ENCODE measurements at regions not wholly inside any gene's neighbourhood (a gene's known extent, or its start where the extent isn't known, plus 50 kb on each side); places are given as distances from the start of the nearest gene placed in this dataset.

DNA sequence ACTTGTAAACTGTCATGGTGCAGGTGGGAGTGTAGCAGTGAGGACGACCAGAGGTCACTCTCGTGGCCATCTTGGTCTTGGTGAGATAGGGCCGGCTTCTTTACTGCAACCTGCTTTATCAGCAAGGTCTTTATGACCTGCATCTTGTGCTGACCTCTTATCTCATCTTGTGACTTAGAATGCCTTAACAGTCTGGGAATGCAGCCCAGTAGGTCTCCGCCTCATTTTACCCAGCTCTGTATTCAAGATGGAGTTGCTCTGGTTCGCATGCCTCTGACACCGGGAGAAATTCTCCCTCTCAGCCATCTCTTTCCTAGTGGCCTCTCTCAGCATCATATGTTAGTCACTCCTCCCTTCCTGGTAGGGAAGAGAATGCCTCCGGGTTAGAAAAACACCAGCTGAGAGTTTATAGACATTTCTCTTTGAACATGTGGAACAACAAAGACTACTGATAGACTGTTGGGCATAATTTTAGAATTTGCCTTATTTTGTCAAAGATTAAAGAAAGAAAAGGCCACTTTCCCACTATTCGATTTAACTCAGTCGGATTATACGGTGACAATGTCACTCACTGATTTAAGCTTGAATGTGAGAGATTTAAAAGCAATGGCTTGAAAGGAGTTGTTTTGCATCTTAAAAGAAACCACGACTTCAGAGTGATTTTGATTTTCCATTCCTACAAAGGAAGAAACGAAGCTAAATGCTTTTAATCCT, 67.9 kb upstream of the SNX9 start:
- DNase-seq: no peak
- intact Hi-C loops (cut with DNase I; ENCODE audit: low total_unique reads): loop anchor here (5.0 to 10.0 kb wide), 2 partner anchors 117 to 320 kb away; no protein-coding TSS in a partner anchor
- peaks cover 0 to 26% (median 17%) of the 10 kb centered on the region in 4 donors for H3K4me1 ChIP-seq
- H3K27me3 ChIP-seq: no peaks in the 10 kb centered on the region
- TF ChIP-seq, protein P1, sequence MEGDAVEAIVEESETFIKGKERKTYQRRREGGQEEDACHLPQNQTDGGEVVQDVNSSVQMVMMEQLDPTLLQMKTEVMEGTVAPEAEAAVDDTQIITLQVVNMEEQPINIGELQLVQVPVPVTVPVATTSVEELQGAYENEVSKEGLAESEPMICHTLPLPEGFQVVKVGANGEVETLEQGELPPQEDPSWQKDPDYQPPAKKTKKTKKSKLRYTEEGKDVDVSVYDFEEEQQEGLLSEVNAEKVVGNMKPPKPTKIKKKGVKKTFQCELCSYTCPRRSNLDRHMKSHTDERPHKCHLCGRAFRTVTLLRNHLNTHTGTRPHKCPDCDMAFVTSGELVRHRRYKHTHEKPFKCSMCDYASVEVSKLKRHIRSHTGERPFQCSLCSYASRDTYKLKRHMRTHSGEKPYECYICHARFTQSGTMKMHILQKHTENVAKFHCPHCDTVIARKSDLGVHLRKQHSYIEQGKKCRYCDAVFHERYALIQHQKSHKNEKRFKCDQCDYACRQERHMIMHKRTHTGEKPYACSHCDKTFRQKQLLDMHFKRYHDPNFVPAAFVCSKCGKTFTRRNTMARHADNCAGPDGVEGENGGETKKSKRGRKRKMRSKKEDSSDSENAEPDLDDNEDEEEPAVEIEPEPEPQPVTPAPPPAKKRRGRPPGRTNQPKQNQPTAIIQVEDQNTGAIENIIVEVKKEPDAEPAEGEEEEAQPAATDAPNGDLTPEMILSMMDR (IDR thresholded peaks at IDR 0.05): no peak
- H3K4me3 ChIP-seq: no peak overlapping the region
- H3K36me3 ChIP-seq: no peaks in the 10 kb centered on the region
- no peaks in the 10 kb centered on the region for H3K9me3 ChIP-seq
- peak overlapping the region; percentile 61 to 65 for H3K27ac ChIP-seq

DNA sequence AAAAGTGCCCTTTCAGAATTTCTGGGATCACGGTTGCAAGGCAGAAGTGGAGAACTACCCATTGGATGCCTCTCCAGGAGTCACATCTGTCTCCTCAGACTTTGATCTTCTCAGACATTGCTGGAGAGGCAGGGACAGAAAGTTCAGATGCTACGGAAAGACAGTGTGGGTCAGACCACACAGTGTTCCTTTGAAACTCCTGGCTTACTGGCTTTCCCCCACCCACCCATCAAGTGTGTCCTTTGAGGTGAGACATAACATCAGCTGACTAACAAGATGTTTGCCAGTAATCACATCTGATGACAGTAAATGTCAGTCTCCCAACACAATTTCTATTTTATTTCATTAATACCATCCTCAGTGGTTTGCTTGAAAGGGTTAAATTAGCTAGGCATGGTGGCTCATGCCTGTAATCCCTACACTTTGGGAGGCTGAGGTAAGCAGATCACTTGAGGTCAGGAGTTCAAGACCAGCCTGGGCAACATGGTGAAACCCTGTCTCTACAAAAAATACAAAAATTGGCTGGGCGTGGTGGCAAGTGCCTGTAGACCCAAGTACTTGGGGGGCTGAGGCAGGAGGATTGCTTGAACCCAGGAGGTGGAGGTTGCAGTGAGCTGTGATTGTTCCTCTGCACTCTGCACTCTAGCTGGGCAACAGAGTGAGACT, 67.2 kb upstream of the SNX9 start:
- Histone ChIP-seq H3K27me3 (no peaks in the 10 kb centered on the region), H3K27ac (peak overlapping the region; percentile 61 to 65), H3K36me3 (no peaks in the 10 kb centered on the region), H3K4me3 (no peak overlapping the region), H3K4me1 (peaks cover 4 to 33% (median 23%) of the 10 kb centered on the region in 4 donors), H3K9me3 (no peaks in the 10 kb centered on the region)
- TF ChIP-seq, protein P1 (IDR thresholded peaks at IDR 0.05): no peak
- no peak for DNase-seq
- intact Hi-C loops (cut with DNase I; ENCODE audit: low total_unique reads): loop anchor here (5.0 to 10.0 kb wide), 2 partner anchors 116 to 319 kb away; no protein-coding TSS in a partner anchor

DNA sequence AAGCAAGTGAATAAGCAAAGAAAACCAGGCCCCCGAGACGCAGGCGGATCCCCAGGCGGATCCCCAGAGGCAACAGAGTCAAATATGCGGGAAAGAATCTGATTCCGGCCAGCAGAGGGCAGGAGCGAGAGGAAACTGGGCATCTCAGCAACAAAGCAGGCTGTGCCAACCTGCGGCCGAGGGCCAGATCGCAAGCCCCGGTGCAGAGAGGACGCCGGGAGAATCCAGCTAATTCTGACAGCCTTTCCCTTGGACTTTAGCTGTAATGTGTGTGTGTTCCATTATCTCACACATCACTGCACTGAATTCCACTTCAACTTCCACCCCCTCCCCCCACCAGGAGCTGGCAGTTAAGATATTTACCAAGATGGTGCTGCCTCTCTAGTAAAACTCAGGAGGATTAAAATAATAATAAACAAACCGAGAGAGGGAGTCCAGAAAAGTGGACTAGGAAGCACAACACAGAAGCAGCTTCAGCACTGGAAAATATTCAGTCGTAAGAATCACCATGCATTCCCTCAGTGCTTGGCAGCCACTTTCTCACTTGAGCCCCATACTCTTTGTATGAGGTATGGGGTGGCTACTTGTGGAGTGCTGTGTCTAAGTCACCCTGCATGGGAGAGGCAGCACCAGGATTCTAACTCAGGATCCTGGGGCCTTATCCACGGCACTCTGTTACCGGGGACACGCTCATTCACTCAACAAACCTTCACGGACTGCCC, 66.2 kb upstream of the SNX9 start:
- H3K4me3 ChIP-seq: peak overlapping the region in 1 of 2 donors; percentile 30
- intact Hi-C loops (cut with DNase I; ENCODE audit: low total_unique reads): loop anchor here (5.0 to 10.0 kb wide), 2 partner anchors 115 to 318 kb away; no protein-coding TSS in a partner anchor
- H3K27ac ChIP-seq: peak overlapping the region; percentile 61 to 65

DNA sequence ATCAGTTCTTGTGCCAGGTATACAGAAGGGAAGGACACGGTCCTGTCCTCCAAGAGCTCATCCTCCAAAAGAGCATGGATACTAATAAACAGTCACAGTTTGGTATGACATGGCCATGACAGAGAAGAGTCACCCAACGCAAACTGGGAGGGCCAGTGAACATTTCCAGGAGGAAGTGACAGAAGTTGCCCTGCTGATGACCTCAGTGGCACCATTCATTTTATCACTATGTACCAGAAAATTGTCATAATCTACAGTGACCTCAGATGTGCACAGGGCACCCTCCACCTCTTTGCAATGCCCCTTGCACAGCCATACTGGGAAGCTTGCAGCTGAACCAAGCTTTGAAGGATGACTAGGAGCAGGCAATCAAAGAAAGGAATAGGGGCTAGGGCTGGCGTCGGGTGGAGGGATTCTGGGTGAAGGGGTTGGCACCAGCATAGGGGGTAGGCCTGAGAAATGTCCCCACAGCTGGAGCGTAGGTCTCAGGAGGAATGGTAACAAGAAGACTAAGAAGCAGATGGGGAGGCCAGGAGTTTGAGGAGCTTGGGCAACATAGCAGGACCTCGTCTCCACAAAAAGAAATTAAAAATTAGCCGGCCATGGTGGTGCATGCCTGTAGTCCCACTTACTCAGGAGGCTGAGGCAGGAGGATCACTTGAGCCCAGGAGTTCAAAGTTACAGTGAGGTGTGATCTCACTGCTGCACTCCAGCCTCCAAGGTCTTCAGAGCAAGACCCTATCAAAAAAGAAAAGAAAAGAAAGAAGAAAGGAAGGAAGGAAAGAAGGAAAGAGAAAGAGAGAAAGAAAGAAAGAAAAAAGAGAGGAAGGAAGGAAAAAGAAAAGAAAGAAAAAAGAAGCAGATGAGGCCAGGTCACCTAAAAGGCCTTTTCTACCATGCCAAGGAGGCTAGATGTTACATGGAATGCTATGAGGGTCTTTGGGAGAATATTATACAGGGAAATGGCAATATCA, 65.3 kb upstream of the SNX9 start:
- Histone ChIP-seq H3K27me3 (no peaks in the 10 kb centered on the region), H3K27ac (peak overlapping the region; percentile 61 to 65), H3K9me3 (no peaks in the 10 kb centered on the region), H3K4me3 (no peak overlapping the region), H3K4me1 (peaks cover 4 to 51% (median 35%) of the 10 kb centered on the region in 4 donors), H3K36me3 (no peaks in the 10 kb centered on the region)
- DNase-seq: no peak
- intact Hi-C loops (cut with DNase I; ENCODE audit: low total_unique reads): loop anchor here (2.0 to 10.0 kb wide), 3 partner anchors 61 to 317 kb away; no protein-coding TSS in a partner anchor
- TF ChIP-seq, protein P1 (IDR thresholded peaks at IDR 0.05): no peak

More for the DNA sequence above, 66.2 kb upstream of the SNX9 start:
- Histone ChIP-seq H3K36me3 (no peaks in the 10 kb centered on the region), H3K9me3 (no peaks in the 10 kb centered on the region), H3K27me3 (no peaks in the 10 kb centered on the region), H3K4me1 (peaks cover 4 to 43% (median 31%) of the 10 kb centered on the region in 4 donors)
- TF ChIP-seq, protein P1 (IDR thresholded peaks at IDR 0.05): peak; percentile 84 to 93
- peak; percentile 92 to 94 for DNase-seq

Measured in tibial artery (tissue), 4 donors.